K562 (cell line): ENCODE measurements at regions not wholly inside any gene's neighbourhood (a gene's known extent, or its start where the extent isn't known, plus 50 kb on each side); places are given as distances from the start of the nearest gene placed in this dataset.

Experiments
- ATAC-seq: fragments of 200-7000 bp; cut with Tn5 transposase; 3 replicates; pipeline ENCODE4 v1.9.1; 2020; ENCODE audit warnings: moderate library complexity
- BruUV-seq: library from RNA; stranded (reverse); fragments of 400-500 nt; replicated peaks from 2 replicates; lab custom pipeline; 2021; lab: Mats Ljungman, UMichigan
- CTCF ChIA-PET: fragments of 300-600 bp; formaldehyde crosslinking; extraction: SDS; loops from one replicate; lab custom pipeline; 2021; ENCODE audit warnings: low intra/inter-chr PET ratio; lab: Yijun Ruan, JAX
- POLR2A ChIA-PET: fragments of 300-600, 350-650 bp; sonication (Branson Sonifier 250); formaldehyde crosslinking; extraction: SDS; loops from one replicate; lab custom pipeline; 2021; ENCODE audit warnings: antibody characterized with exemption, inconsistent platforms; lab: Yijun Ruan, JAX
- DNase-seq, 4 experiments: peaks; one replicate each; pipeline versions ENCODE4 v3.0.0 to v3.0.0-alpha.2; 2011 to 2018; ENCODE audit warnings: low spot score in 3 of 4, mixed read lengths in 3 of 4; ENCODE audit errors: extremely low read depth in 1 of 4
- FAIRE-seq: peaks from 2 replicates; lab custom pipeline; 2011; peaks lifted over from hg19 to GRCh38; lab: Jason Lieb, UNC
- H2AFZ ChIP-seq: 2 replicates; pipeline ENCODE4 v1.6.0; 2011; ENCODE audit warnings: low read depth, low read length, control low read depth, inconsistent platforms
- H3K27ac ChIP-seq: fragments of 200-600 bp; 3 replicates; pipeline ENCODE4 v1.8.0; 2011; ENCODE audit warnings: low read depth, mild to moderate bottlenecking, control low read depth, inconsistent platforms, low read length, moderate library complexity, mixed read lengths; ENCODE audit errors: extremely low read depth
- H3K27me3 ChIP-seq, 2 experiments: fragments of 300-600 bp in 1 of 2; 2 replicates in 1 of 2; 3 replicates in 1 of 2; pipeline versions ENCODE4 v1.6.0 to v1.8.0; 2011; ENCODE audit warnings: inconsistent platforms in 2 of 2, low read length in 2 of 2, mild to moderate bottlenecking in 1 of 2, mixed read lengths in 1 of 2, moderate library complexity in 1 of 2; ENCODE audit not compliant: control insufficient read depth in 2 of 2, insufficient read depth in 2 of 2
- H3K36me3 ChIP-seq: fragments of 300-600 bp; 3 replicates; pipeline ENCODE4 v1.8.0; 2011; ENCODE audit warnings: mild to moderate bottlenecking, low read length, inconsistent platforms; ENCODE audit not compliant: control insufficient read depth, insufficient read depth
- H3K4me1 ChIP-seq, 2 experiments: fragments of 200-600 bp in 1 of 2; replicated peaks in 1 of 2; 2 replicates in 1 of 2; 3 replicates in 1 of 2; pipeline versions ENCODE4 v1.5.1 to v1.8.0; 2011; ENCODE audit warnings: inconsistent platforms in 2 of 2, low read length in 2 of 2, mild to moderate bottlenecking in 1 of 2, mixed read lengths in 1 of 2, moderate library complexity in 1 of 2; ENCODE audit not compliant: control insufficient read depth in 2 of 2, insufficient read depth in 2 of 2
- H3K4me2 ChIP-seq: 2 replicates; pipeline ENCODE4 v1.6.1; 2011; ENCODE audit warnings: low read length, control low read depth, inconsistent platforms, mixed read lengths; ENCODE audit not compliant: insufficient read depth
- H3K4me3 ChIP-seq: fragments of 200-600 bp; sonication (generic), shearing (Covaris generic); 2 replicates; pipeline ENCODE4 v1.5.1; 2016; ENCODE audit warnings: control low read depth, inconsistent platforms
- H3K79me2 ChIP-seq: fragments of 200-600 bp; 3 replicates; pipeline ENCODE4 v1.8.0; 2011; ENCODE audit warnings: low read length, inconsistent platforms; ENCODE audit not compliant: control insufficient read depth, insufficient read depth
- H3K9ac ChIP-seq, 2 experiments: 2 replicates each; pipeline versions ENCODE4 v1.6.0 to v1.6.1; 2011; ENCODE audit warnings: low read depth in 2 of 2, low read length in 2 of 2, control low read depth in 1 of 2, inconsistent platforms in 1 of 2, mild to moderate bottlenecking in 1 of 2, mixed read lengths in 1 of 2; ENCODE audit not compliant: insufficient read depth in 1 of 2
- H3K9me1 ChIP-seq: one replicate; pipeline ENCODE4 v1.6.0; 2011; ENCODE audit warnings: inconsistent platforms, mild to moderate bottlenecking, low read length, moderate library complexity; ENCODE audit not compliant: control insufficient read depth, insufficient read depth
- H3K9me3 ChIP-seq: replicated peaks from 2 replicates; pipeline ENCODE4 v1.5.1; 2011; ENCODE audit warnings: low read depth, low read length, inconsistent platforms; ENCODE audit not compliant: control insufficient read depth, insufficient read depth
- H4K20me1 ChIP-seq: replicated peaks from 2 replicates; pipeline ENCODE4 v1.6.1; 2011; ENCODE audit warnings: low read length, inconsistent platforms, mixed read lengths; ENCODE audit not compliant: control insufficient read depth, insufficient read depth
- CEBPZ ChIP-seq: fragments of 150-350 bp; IDR thresholded peaks from 2 replicates; pipeline ENCODE4 v1.6.1; 2014; ENCODE audit warnings: low read depth, mild to moderate bottlenecking, low read length, borderline replicate concordance
- CHCHD3 ChIP-seq: fragments of 250-450 bp; sonication (Bioruptor Pico); IDR thresholded peaks from 2 replicates; pipeline ENCODE4 v2.1.2; 2022; ENCODE audit warnings: mild to moderate bottlenecking
- E2F5 ChIP-seq: sonication (generic); formaldehyde crosslinking; IDR thresholded peaks from 2 replicates; pipeline ENCODE4 v1.8.0; 2022; ENCODE audit warnings: mild to moderate bottlenecking, missing genetic modification reagents
- EWSR1 ChIP-seq: fragments of 450-650 bp; IDR thresholded peaks from 2 replicates; pipeline ENCODE4 v1.6.1; 2018; ENCODE audit warnings: borderline replicate concordance, mild to moderate bottlenecking, low read depth, moderate library complexity; ENCODE audit not compliant: partially characterized antibody
- KAT2B ChIP-seq: IDR thresholded peaks from one replicate; pipeline ENCODE4 v1.6.1; 2012; ENCODE audit warnings: low read depth, mild to moderate bottlenecking, control low read depth, inconsistent platforms, low read length, moderate library complexity
- NCOA6 ChIP-seq: fragments of 450-650 bp; IDR thresholded peaks from 2 replicates; pipeline ENCODE4 v1.6.1; 2017; ENCODE audit warnings: mild to moderate bottlenecking
- TSC22D4 ChIP-seq: fragments of 450-650 bp; IDR thresholded peaks from 2 replicates; pipeline ENCODE4 v1.6.1; 2016; ENCODE audit warnings: missing genetic modification characterization, missing biosample characterization, control low read depth
- ZNF445 ChIP-seq: fragments of 250-450 bp; sonication (Bioruptor Pico); IDR thresholded peaks from 2 replicates; pipeline ENCODE4 v1.4.0; 2020; ENCODE audit warnings: low read depth, mild to moderate bottlenecking, moderate library complexity
- ZNF740 ChIP-seq, 3 experiments: fragments of 200-800 bp in 1 of 3; sonication (Bioruptor generic) in 1 of 3; sonication (generic) in 1 of 3; formaldehyde crosslinking in 1 of 3; IDR thresholded peaks; 2 replicates each; pipeline versions ENCODE4 v1.6.1 to v1.8.0; 2016 to 2022; ENCODE audit warnings: mild to moderate bottlenecking in 2 of 3, missing compliant biosample characterization in 2 of 3, missing genetic modification characterization in 2 of 3, missing genetic modification reagents in 1 of 3
- WGBS: fragments of 100-300 bp; shearing (Covaris generic); methylation state at CpG from one replicate; pipeline ENCODE4 v1.1.6; 2016; ENCODE audit warnings: low coverage, mixed read lengths; ENCODE audit not compliant: insufficient coverage; ENCODE audit errors: missing lambda C conversion rate; 5-methylcytosine and 5-hydroxymethylcytosine counted together
- in situ Hi-C: fragments of 300-500 bp; cut with MboI; formaldehyde crosslinking; loops from 4 replicates; pipeline ENCODE4 v1.15.0; 2018; ENCODE audit warnings: inconsistent platforms, mixed read lengths
- intact Hi-C: fragments of 100-400 bp; cut with micrococcal nuclease; formaldehyde crosslinking; loops from 2 replicates; pipeline ENCODE4 v1.14.2; 2022

GRCh38 chr1:68904477-68904876 is 407.6 kb upstream of the DEPDC1 start:
- DNase-seq, result no peak
- intact Hi-C loops (no loop called here), in situ Hi-C loops (no loop called here)
- Histone ChIP-seq H3K9ac (no peak overlapping the region), H3K36me3 (no peaks in the 10 kb centered on the region), H4K20me1 (no peaks in the 10 kb centered on the region), H3K9me1 (no peaks in the 10 kb centered on the region), H3K4me1 (no peaks in the 10 kb centered on the region), H3K4me2 (no peak overlapping the region), H3K79me2 (no peaks in the 10 kb centered on the region), H3K9me3 (no peaks in the 10 kb centered on the region; the same call in 1 of the 2 replicates), H3K27ac (no peak overlapping the region), H2AFZ (no peak overlapping the region), H3K27me3 (no peaks in the 10 kb centered on the region), H3K4me3 (no peak overlapping the region)
- WGBS, result 0% methylated on average over 3 of the region's 3 CpGs
- TF ChIP-seq E2F5, result no peak
- no peak for TF ChIP-seq NCOA6
- TF ChIP-seq TSC22D4 (tag), result no peak
- TF ChIP-seq CEBPZ, result no peak
- TF ChIP-seq EWSR1, result no peak
- no peak for TF ChIP-seq ZNF445 (CRISPR knock-in tag)
- TF ChIP-seq KAT2B, result no peak
- no peak for TF ChIP-seq CHCHD3
- TF ChIP-seq ZNF740 (CRISPR knock-in tag; IDR thresholded peaks at IDR 0.05), result no peak
- TF ChIP-seq ZNF740 (tag; IDR thresholded peaks at IDR 0.05), result no peak
- ChIA-PET POLR2A (no interaction called here), CTCF (no interaction called here)
- ATAC-seq, result no peak
- BruUV-seq, result no TSS peak
- FAIRE-seq, result no peak
